Keratinocyte (primary cell): ENCODE measurements at regions not wholly inside any gene's neighbourhood (a gene's known extent, or its start where the extent isn't known, plus 50 kb on each side); places are given as distances from the start of the nearest gene placed in this dataset.

Experiments used
- DNase-seq: peaks from one replicate; pipeline ENCODE4 v3.0.0-alpha.2; 2011; ENCODE audit warnings: low read depth, missing footprints, low spot score
- FAIRE-seq: peaks from 2 replicates; lab custom pipeline; 2011; peaks lifted over from hg19 to GRCh38; lab: Jason Lieb, UNC
- H2AFZ ChIP-seq: 2 replicates; pipeline ENCODE4 v1.6.0; 2012; ENCODE audit warnings: low read length, control low read depth, inconsistent platforms; ENCODE audit not compliant: control insufficient read depth
- H3K27ac ChIP-seq: 2 replicates; pipeline ENCODE4 v1.5.1; 2011; ENCODE audit warnings: low read length; ENCODE audit not compliant: control insufficient read depth, insufficient read depth
- H3K27me3 ChIP-seq: 3 replicates; pipeline ENCODE4 v1.6.0; 2011; ENCODE audit warnings: low read length; ENCODE audit not compliant: control insufficient read depth, insufficient read depth; ENCODE audit errors: extremely low read depth
- H3K36me3 ChIP-seq, 2 experiments: 2 replicates in 1 of 2; 3 replicates in 1 of 2; pipeline ENCODE4 v1.5.1; 2011; ENCODE audit warnings: low read length in 2 of 2, mild to moderate bottlenecking in 1 of 2; ENCODE audit not compliant: control insufficient read depth in 2 of 2, insufficient read depth in 2 of 2; ENCODE audit errors: extremely low read depth in 1 of 2
- H3K4me1 ChIP-seq: 3 replicates; pipeline ENCODE4 v1.5.1; 2011; ENCODE audit warnings: low read length; ENCODE audit not compliant: control insufficient read depth, insufficient read depth; ENCODE audit errors: extremely low read depth
- H3K4me2 ChIP-seq: 3 replicates; pipeline ENCODE4 v1.6.0; 2011; ENCODE audit warnings: low read depth, low read length; ENCODE audit not compliant: control insufficient read depth, insufficient read depth; ENCODE audit errors: extremely low read depth
- H3K4me3 ChIP-seq, 3 experiments: fragments of 200-600 bp in 1 of 3; sonication (generic) in 1 of 3; 2 replicates in 2 of 3; 3 replicates in 1 of 3; pipeline ENCODE4 v1.5.1; 2011 to 2016; ENCODE audit warnings: low read length in 3 of 3, mild to moderate bottlenecking in 3 of 3, control low read depth in 2 of 3, inconsistent platforms in 1 of 3, low read depth in 1 of 3, mixed read lengths in 1 of 3, mixed run types in 1 of 3, moderate library complexity in 1 of 3; ENCODE audit not compliant: control insufficient read depth in 2 of 3, insufficient read depth in 2 of 3; ENCODE audit errors: extremely low read depth in 1 of 3
- H3K79me2 ChIP-seq: 2 replicates; pipeline ENCODE4 v1.6.0; 2012; ENCODE audit warnings: low read length; ENCODE audit not compliant: control insufficient read depth, insufficient read depth
- H3K9ac ChIP-seq: 3 replicates; pipeline ENCODE4 v1.6.0; 2011; ENCODE audit warnings: low read length; ENCODE audit not compliant: control insufficient read depth, insufficient read depth; ENCODE audit errors: extremely low read depth
- H3K9me1 ChIP-seq: 3 replicates; pipeline ENCODE4 v1.6.0; 2011; ENCODE audit warnings: low read length; ENCODE audit not compliant: control insufficient read depth, insufficient read depth; ENCODE audit errors: extremely low read depth
- H3K9me3 ChIP-seq: 2 replicates; pipeline ENCODE4 v1.5.1; 2012; ENCODE audit warnings: low read depth, low read length; ENCODE audit not compliant: control insufficient read depth
- H4K20me1 ChIP-seq: 3 replicates; pipeline ENCODE4 v1.6.0; 2011; ENCODE audit warnings: low read length; ENCODE audit not compliant: control insufficient read depth, insufficient read depth; ENCODE audit errors: extremely low read depth
- EZH2 ChIP-seq: IDR thresholded peaks from one replicate; pipeline ENCODE4 v1.6.1; 2012; ENCODE audit warnings: inconsistent platforms, mild to moderate bottlenecking, low read length, moderate library complexity
- dilution Hi-C: fragments of 300-500 bp; cut with MboI; formaldehyde crosslinking; loops from one replicate; pipeline ENCODE4 v1.7.0; 2020; ENCODE audit warnings: low sequenced_read_pairs; ENCODE audit not compliant: extremely low pct_ligation_motif_present
- TF ChIP-seq, protein P1 (sequence below), 3 experiments: IDR thresholded peaks in 1 of 3; conservative IDR thresholded peaks in 1 of 3; optimal IDR thresholded peaks in 1 of 3; 2 replicates in 2 of 3; 3 replicates in 1 of 3; pipeline versions ENCODE3 to v1.5.1; 2011; ENCODE audit warnings: low read length in 3 of 3, mild to moderate bottlenecking in 3 of 3, moderate library complexity in 2 of 3, control low read depth in 1 of 3, inconsistent platforms in 1 of 3; ENCODE audit not compliant: insufficient read depth in 2 of 3; ENCODE audit errors: extremely low read depth in 1 of 3

- Histone ChIP-seq H3K9ac (no peak overlapping the region), H3K27me3 (no peaks in the 10 kb centered on the region), H3K27ac (no peak overlapping the region), H3K79me2 (no peaks in the 10 kb centered on the region), H3K9me1 (no peaks in the 10 kb centered on the region), H3K4me3 (no peak overlapping the region), H3K9me3 (no peaks in the 10 kb centered on the region), H3K4me2 (no peak overlapping the region), H2AFZ (no peak overlapping the region), H3K36me3 (no peaks in the 10 kb centered on the region), H4K20me1 (peaks cover 4% of the 10 kb centered on the region), H3K4me1 (no peaks in the 10 kb centered on the region)
- DNase-seq (no peak), FAIRE-seq (no peak)
- dilution Hi-C loops: no loop called here
- no peak for TF ChIP-seq EZH2
- TF ChIP-seq, protein P1, sequence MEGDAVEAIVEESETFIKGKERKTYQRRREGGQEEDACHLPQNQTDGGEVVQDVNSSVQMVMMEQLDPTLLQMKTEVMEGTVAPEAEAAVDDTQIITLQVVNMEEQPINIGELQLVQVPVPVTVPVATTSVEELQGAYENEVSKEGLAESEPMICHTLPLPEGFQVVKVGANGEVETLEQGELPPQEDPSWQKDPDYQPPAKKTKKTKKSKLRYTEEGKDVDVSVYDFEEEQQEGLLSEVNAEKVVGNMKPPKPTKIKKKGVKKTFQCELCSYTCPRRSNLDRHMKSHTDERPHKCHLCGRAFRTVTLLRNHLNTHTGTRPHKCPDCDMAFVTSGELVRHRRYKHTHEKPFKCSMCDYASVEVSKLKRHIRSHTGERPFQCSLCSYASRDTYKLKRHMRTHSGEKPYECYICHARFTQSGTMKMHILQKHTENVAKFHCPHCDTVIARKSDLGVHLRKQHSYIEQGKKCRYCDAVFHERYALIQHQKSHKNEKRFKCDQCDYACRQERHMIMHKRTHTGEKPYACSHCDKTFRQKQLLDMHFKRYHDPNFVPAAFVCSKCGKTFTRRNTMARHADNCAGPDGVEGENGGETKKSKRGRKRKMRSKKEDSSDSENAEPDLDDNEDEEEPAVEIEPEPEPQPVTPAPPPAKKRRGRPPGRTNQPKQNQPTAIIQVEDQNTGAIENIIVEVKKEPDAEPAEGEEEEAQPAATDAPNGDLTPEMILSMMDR (optimal IDR thresholded peaks at IDR 0.05 in 1 of 3, IDR thresholded peaks at IDR 0.05 in 1 of 3, conservative IDR thresholded peaks at IDR 0.05 in 1 of 3; ENCODE audit: extremely low read depth in 1 of 3, insufficient read depth in 2 of 3, low read length in 3 of 3): no peak
Observed at GRCh38 chr10:78433076-78433595, 399.5 kb downstream of the RPS24 start.

- no peak overlapping the region for H3K27ac ChIP-seq
- no peak overlapping the region for H3K4me2 ChIP-seq
- FAIRE-seq (no peak), DNase-seq (no peak)
- no peaks in the 10 kb centered on the region for H3K79me2 ChIP-seq
- no peaks in the 10 kb centered on the region for H3K9me1 ChIP-seq
- no peaks in the 10 kb centered on the region for H3K4me1 ChIP-seq
- no peak for TF ChIP-seq EZH2
- TF ChIP-seq, protein P1 (optimal IDR thresholded peaks at IDR 0.05 in 1 of 3, IDR thresholded peaks at IDR 0.05 in 1 of 3, conservative IDR thresholded peaks at IDR 0.05 in 1 of 3; ENCODE audit: extremely low read depth in 1 of 3, insufficient read depth in 2 of 3, low read length in 3 of 3): no peak
- H3K9me3 ChIP-seq: no peaks in the 10 kb centered on the region
- no peak overlapping the region for H2AFZ ChIP-seq
- no peak overlapping the region for H3K9ac ChIP-seq
- peaks cover 4% of the 10 kb centered on the region for H4K20me1 ChIP-seq
- no peaks in the 10 kb centered on the region for H3K36me3 ChIP-seq
- no peak overlapping the region for H3K4me3 ChIP-seq
- no peaks in the 10 kb centered on the region for H3K27me3 ChIP-seq
- dilution Hi-C loops: no loop called here
Observed at GRCh38 chr10:78433766-78434535, 400.3 kb downstream of the RPS24 start.
